ENCODE measurements at regions not wholly inside any gene's neighbourhood (a gene's known extent, or its start where the extent isn't known, plus 50 kb on each side); places are given as distances from the start of the nearest gene placed in this dataset.

DNA sequence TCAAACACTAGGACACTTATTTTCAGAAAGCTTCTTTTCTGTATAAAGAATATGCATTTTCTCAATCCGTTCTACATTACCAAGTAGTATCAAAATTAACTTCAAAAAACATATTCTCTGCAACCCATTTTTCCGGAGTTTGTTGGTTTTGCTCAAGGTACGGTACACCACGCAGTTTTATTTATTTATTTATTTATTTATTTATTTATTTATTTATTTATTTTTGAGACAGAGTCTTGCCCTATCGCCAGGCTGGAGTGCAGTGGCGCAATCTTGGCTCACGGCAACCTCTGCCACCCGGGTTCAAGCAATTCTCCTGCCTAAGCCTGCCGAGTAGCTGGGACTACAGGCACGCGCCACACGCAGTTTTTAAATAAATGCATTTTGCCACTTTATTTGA, 900.3 kb downstream of the CBLN2 start (continued):
- TF ChIP-seq, protein P1, sequence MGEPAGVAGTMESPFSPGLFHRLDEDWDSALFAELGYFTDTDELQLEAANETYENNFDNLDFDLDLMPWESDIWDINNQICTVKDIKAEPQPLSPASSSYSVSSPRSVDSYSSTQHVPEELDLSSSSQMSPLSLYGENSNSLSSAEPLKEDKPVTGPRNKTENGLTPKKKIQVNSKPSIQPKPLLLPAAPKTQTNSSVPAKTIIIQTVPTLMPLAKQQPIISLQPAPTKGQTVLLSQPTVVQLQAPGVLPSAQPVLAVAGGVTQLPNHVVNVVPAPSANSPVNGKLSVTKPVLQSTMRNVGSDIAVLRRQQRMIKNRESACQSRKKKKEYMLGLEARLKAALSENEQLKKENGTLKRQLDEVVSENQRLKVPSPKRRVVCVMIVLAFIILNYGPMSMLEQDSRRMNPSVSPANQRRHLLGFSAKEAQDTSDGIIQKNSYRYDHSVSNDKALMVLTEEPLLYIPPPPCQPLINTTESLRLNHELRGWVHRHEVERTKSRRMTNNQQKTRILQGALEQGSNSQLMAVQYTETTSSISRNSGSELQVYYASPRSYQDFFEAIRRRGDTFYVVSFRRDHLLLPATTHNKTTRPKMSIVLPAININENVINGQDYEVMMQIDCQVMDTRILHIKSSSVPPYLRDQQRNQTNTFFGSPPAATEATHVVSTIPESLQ (CRISPR knock-in tag; conservative IDR thresholded peaks at IDR 0.05) = no peak
- no peak for TF ChIP-seq JUNB (CRISPR knock-in tag; IDR thresholded peaks at IDR 0.05; ENCODE audit: borderline replicate concordance)
- TF ChIP-seq ZNF253 (CRISPR knock-in tag; IDR thresholded peaks at IDR 0.05; ENCODE audit: borderline replicate concordance) = no peak

DNA sequence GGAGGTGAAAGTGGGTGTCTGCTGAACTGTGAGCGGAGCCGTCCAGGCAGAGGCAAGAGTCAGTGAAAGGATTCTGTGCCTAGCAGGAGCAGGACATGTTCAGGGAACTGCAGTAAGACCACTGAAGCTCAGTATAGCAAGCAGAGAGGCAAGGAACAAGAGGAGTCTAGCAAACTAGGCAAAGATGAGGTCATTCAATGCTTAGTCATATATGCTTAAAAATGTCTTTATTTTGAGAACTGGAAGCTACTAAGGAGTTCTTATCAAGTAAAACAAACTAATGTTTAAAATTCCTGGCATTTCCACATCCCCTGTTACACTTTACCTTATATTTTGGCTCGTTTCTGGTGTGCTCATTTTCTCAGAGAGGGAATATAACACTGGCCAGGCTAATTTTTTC, 913.4 kb downstream of the CBLN2 start:
- Histone ChIP-seq H3K4me1 (ENCODE audit: insufficient read depth, low read length) (no peaks in the 10 kb centered on the region), H3K79me2 (ENCODE audit: insufficient read depth, low read length) (no peaks in the 10 kb centered on the region), H3K27ac (ENCODE audit: extremely low read length, insufficient read depth, low read length) (no peak overlapping the region), H4K20me1 (ENCODE audit: insufficient read depth, low read length) (no peaks in the 10 kb centered on the region), H3K4me3 (replicated peaks in 1 of 3; ENCODE audit: insufficient read depth in 1 of 3, low read depth in 2 of 3, low read length in 3 of 3) (no peak overlapping the region), H3K4me2 (ENCODE audit: low read depth, low read length) (no peak overlapping the region), H3K9me3 (ENCODE audit: low read length) (no peaks in the 10 kb centered on the region), H3K9ac (ENCODE audit: insufficient read depth, low read depth, low read length) (no peak overlapping the region), H3K36me3 (replicated peaks in 1 of 2; ENCODE audit: control insufficient read depth in 1 of 2, insufficient read depth in 2 of 2, low read length in 2 of 2) (no peaks in the 10 kb centered on the region), H2AFZ (ENCODE audit: low read length) (no peak overlapping the region), H3K27me3 (ENCODE audit: control insufficient read depth in 1 of 2, insufficient read depth in 2 of 2, low read length in 2 of 2) (no peaks in the 10 kb centered on the region; a peak in 1 of 5 replicates)
- no peak for DNase-seq (ENCODE audit: low spot score)
- ChIA-PET CTCF (ENCODE audit: low intra/inter-chr PET ratio, low total read pairs) (no interaction called here), POLR2A (no interaction called here)
- intact Hi-C loops (cut with micrococcal nuclease; ENCODE audit: unreplicated experiment) = no loop called here
- TF ChIP-seq NFATC3 (CRISPR knock-in tag; IDR thresholded peaks at IDR 0.05) = no peak
- TF ChIP-seq GTF2F1 (IDR thresholded peaks at IDR 0.05; ENCODE audit: low read length) = no peak
- TF ChIP-seq GABPA (IDR thresholded peaks at IDR 0.05; ENCODE audit: low read depth, low read length) = no peak
- TF ChIP-seq GABPA (CRISPR knock-in tag; IDR thresholded peaks at IDR 0.05; ENCODE audit: low read depth) = no peak
- TF ChIP-seq NFRKB (IDR thresholded peaks at IDR 0.05) = no peak
- no peak for TF ChIP-seq SIX1 (CRISPR knock-in tag; IDR thresholded peaks at IDR 0.05; ENCODE audit: borderline replicate concordance)
- no peak for TF ChIP-seq MXI1 (IDR thresholded peaks at IDR 0.05; ENCODE audit: borderline replicate concordance, low read depth, low read length)
- no peak for TF ChIP-seq MATR3 (CRISPR knock-in tag; IDR thresholded peaks at IDR 0.05)
- TF ChIP-seq ARID2 (CRISPR knock-in tag; IDR thresholded peaks at IDR 0.05; ENCODE audit: borderline replicate concordance) = no peak
- no peak for TF ChIP-seq ZNF264 (CRISPR knock-in tag; IDR thresholded peaks at IDR 0.05)
- no peak for TF ChIP-seq SMARCC2 (IDR thresholded peaks at IDR 0.05)
- TF ChIP-seq ZNF446 (CRISPR knock-in tag; IDR thresholded peaks at IDR 0.05) = no peak
- TF ChIP-seq SMAD3 (CRISPR knock-in tag; IDR thresholded peaks at IDR 0.05) = no peak
- TF ChIP-seq ZNF790 (CRISPR knock-in tag; IDR thresholded peaks at IDR 0.05; ENCODE audit: borderline replicate concordance) = no peak
- TF ChIP-seq, protein P2, sequence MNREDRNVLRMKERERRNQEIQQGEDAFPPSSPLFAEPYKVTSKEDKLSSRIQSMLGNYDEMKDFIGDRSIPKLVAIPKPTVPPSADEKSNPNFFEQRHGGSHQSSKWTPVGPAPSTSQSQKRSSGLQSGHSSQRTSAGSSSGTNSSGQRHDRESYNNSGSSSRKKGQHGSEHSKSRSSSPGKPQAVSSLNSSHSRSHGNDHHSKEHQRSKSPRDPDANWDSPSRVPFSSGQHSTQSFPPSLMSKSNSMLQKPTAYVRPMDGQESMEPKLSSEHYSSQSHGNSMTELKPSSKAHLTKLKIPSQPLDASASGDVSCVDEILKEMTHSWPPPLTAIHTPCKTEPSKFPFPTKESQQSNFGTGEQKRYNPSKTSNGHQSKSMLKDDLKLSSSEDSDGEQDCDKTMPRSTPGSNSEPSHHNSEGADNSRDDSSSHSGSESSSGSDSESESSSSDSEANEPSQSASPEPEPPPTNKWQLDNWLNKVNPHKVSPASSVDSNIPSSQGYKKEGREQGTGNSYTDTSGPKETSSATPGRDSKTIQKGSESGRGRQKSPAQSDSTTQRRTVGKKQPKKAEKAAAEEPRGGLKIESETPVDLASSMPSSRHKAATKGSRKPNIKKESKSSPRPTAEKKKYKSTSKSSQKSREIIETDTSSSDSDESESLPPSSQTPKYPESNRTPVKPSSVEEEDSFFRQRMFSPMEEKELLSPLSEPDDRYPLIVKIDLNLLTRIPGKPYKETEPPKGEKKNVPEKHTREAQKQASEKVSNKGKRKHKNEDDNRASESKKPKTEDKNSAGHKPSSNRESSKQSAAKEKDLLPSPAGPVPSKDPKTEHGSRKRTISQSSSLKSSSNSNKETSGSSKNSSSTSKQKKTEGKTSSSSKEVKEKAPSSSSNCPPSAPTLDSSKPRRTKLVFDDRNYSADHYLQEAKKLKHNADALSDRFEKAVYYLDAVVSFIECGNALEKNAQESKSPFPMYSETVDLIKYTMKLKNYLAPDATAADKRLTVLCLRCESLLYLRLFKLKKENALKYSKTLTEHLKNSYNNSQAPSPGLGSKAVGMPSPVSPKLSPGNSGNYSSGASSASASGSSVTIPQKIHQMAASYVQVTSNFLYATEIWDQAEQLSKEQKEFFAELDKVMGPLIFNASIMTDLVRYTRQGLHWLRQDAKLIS (CRISPR knock-in tag; IDR thresholded peaks at IDR 0.05) = no peak
- no peak for TF ChIP-seq RFX1 (IDR thresholded peaks at IDR 0.05)
- TF ChIP-seq KDM4B (CRISPR knock-in tag; IDR thresholded peaks at IDR 0.05) = no peak
- TF ChIP-seq ZNF788 (CRISPR knock-in tag; IDR thresholded peaks at IDR 0.05; ENCODE audit: borderline replicate concordance) = no peak
- no peak for FAIRE-seq
- in situ Hi-C loops (cut with HindIII; ENCODE audit: extremely low pct_ligation_motif_present, low pct_unique_long_range_greater_than_20kb) = no loop called here
- 32% methylated on average over 3 of the region's 3 CpGs for WGBS (ENCODE audit: low lambda C conversion rate)
- BruUV-seq (replicated peaks) = no TSS peak
- no peak for ATAC-seq

Data from HepG2 (cell line).